ENCODE measurements at regions not wholly inside any gene's neighbourhood (a gene's known extent, or its start where the extent isn't known, plus 50 kb on each side); places are given as distances from the start of the nearest gene placed in this dataset.

GRCh38 chr6:147839708-147840610 lies 331.5 kb downstream of the SAMD5 start:
- TF ChIP-seq CTCF (IDR thresholded peaks at IDR 0.05) (no peak), POLR2A (IDR thresholded peaks at IDR 0.05) (no peak)
